Prostate gland (tissue), 2 donors: ENCODE measurements at regions not wholly inside any gene's neighbourhood (a gene's known extent, or its start where the extent isn't known, plus 50 kb on each side); places are given as distances from the start of the nearest gene placed in this dataset.

ENCODE experiments used
- DNase-seq: peaks from one replicate; pipeline ENCODE4 v3.0.0-alpha.2; 2019; ENCODE audit warnings: low spot score
- H3K27ac ChIP-seq, 2 donors: fragments of 200-600 bp; sonication (generic); 2 replicates each; pipeline ENCODE4 v1.5.1; 2017 to 2019
- H3K27me3 ChIP-seq: fragments of 200-600 bp; sonication (generic); replicated peaks from 2 replicates; pipeline ENCODE4 v1.5.1; 2019; ENCODE audit not compliant: insufficient read depth
- H3K36me3 ChIP-seq, 2 donors: fragments of 200-600 bp; sonication (generic); 1 replicate in 1 of 2; 2 replicates in 1 of 2; pipeline versions ENCODE4 v1.5.1 to v1.8.1; 2017 to 2019
- H3K4me1 ChIP-seq: fragments of 200-600 bp; sonication (generic); replicated peaks from 2 replicates; pipeline ENCODE4 v1.5.1; 2019
- H3K4me3 ChIP-seq, 2 donors: fragments of 200-600 bp; sonication (generic); 2 replicates each; pipeline ENCODE4 v1.5.1; 2017 to 2019
- H3K9me3 ChIP-seq: fragments of 200-600 bp; sonication (generic); 2 replicates; pipeline ENCODE4 v1.5.1; 2017
- CTCF ChIP-seq, 4 experiments: fragments of 200-600 bp in 2 of 4; fragments of 450-650 bp in 2 of 4; sonication (generic) in 2 of 4; IDR thresholded peaks; 1 replicate in 3 of 4; 2 replicates in 1 of 4; pipeline ENCODE4 v1.5.1; 2016 to 2019; ENCODE audit warnings: antibody characterized with exemption in 4 of 4, mild to moderate bottlenecking in 2 of 4, moderate library complexity in 2 of 4
- POLR2A ChIP-seq: fragments of 450-650 bp; IDR thresholded peaks from one replicate; pipeline ENCODE4 v1.6.1; 2016; ENCODE audit warnings: antibody characterized with exemption, mild to moderate bottlenecking
- POLR2AphosphoS5 ChIP-seq: sonication (generic); formaldehyde crosslinking; IDR thresholded peaks from one replicate; pipeline ENCODE4 v1.6.1; 2017; ENCODE audit warnings: antibody characterized with exemption
- WGBS: methylation state at CpG from one replicate; pipeline ENCODE4 v1.1.5; 2018; 5-methylcytosine and 5-hydroxymethylcytosine counted together
- intact Hi-C: fragments of 100-400 bp; cut with DNase I; formaldehyde crosslinking; loops from one replicate; pipeline ENCODE4 v1.14.2; 2022

GRCh38 chr6:87875781-87876180 lies 171.9 kb upstream of the SPACA1 start:
- Histone ChIP-seq H3K4me3 (no peak overlapping the region), H3K27ac (no peak overlapping the region), H3K36me3 (no peaks in the 10 kb centered on the region), H3K27me3 (no peaks in the 10 kb centered on the region), H3K9me3 (no peaks in the 10 kb centered on the region), H3K4me1 (no peaks in the 10 kb centered on the region)
- intact Hi-C loops: no loop called here
- no peak for TF ChIP-seq CTCF (IDR thresholded peaks at IDR 0.05)
- TF ChIP-seq POLR2A: no peak
- no peak for TF ChIP-seq POLR2AphosphoS5
- DNase-seq: no peak
- 50% methylated on average over 1 of the region's 1 CpG for WGBS

- Histone ChIP-seq H3K27me3 (no peaks in the 10 kb centered on the region), H3K4me3 (no peak overlapping the region), H3K9me3 (no peaks in the 10 kb centered on the region), H3K27ac (no peak overlapping the region), H3K4me1 (no peaks in the 10 kb centered on the region), H3K36me3 (no peaks in the 10 kb centered on the region)
- DNase-seq: no peak
- WGBS: 67% methylated on average over 3 of the region's 3 CpGs
- no peak for TF ChIP-seq POLR2A
- TF ChIP-seq POLR2AphosphoS5: no peak
- no peak for TF ChIP-seq CTCF (IDR thresholded peaks at IDR 0.05)
- intact Hi-C loops: no loop called here
Measured at GRCh38 chr6:87873556-87873955, 171.5 kb upstream of the AKIRIN2 start.

GRCh38 chr6:87870556-87870955 lies 168.5 kb upstream of the AKIRIN2 start:
- 3% methylated on average over 3 of the region's 3 CpGs for WGBS
- no peak for DNase-seq
- Histone ChIP-seq H3K36me3 (no peaks in the 10 kb centered on the region), H3K4me3 (no peak overlapping the region), H3K27me3 (no peaks in the 10 kb centered on the region), H3K4me1 (no peaks in the 10 kb centered on the region), H3K27ac (no peak overlapping the region), H3K9me3 (no peaks in the 10 kb centered on the region)
- intact Hi-C loops: no loop called here
- no peak for TF ChIP-seq POLR2AphosphoS5
- no peak for TF ChIP-seq CTCF (IDR thresholded peaks at IDR 0.05)
- no peak for TF ChIP-seq POLR2A

- H3K27ac ChIP-seq: no peak overlapping the region
- H3K36me3 ChIP-seq: no peaks in the 10 kb centered on the region
- no peaks in the 10 kb centered on the region for H3K9me3 ChIP-seq
- no peaks in the 10 kb centered on the region for H3K4me1 ChIP-seq
- DNase-seq: no peak
- no peak for TF ChIP-seq CTCF (IDR thresholded peaks at IDR 0.05)
- TF ChIP-seq POLR2A: no peak
- no peak for TF ChIP-seq POLR2AphosphoS5
- intact Hi-C loops: no loop called here
- H3K27me3 ChIP-seq: no peaks in the 10 kb centered on the region
- WGBS: 81% methylated on average over 7 of the region's 7 CpGs
- no peak overlapping the region for H3K4me3 ChIP-seq
Measured at GRCh38 chr6:87869064-87869905, 167.3 kb upstream of the AKIRIN2 start.

- intact Hi-C loops: no loop called here
- H3K27me3 ChIP-seq: no peaks in the 10 kb centered on the region
- H3K4me1 ChIP-seq: no peaks in the 10 kb centered on the region
- no peaks in the 10 kb centered on the region for H3K9me3 ChIP-seq
- H3K4me3 ChIP-seq: no peak overlapping the region
- no peaks in the 10 kb centered on the region for H3K36me3 ChIP-seq
- H3K27ac ChIP-seq: no peak overlapping the region
- WGBS: 97% methylated on average over 2 of the region's 2 CpGs
- no peak for DNase-seq
- no peak for TF ChIP-seq POLR2AphosphoS5
Measured at GRCh38 chr6:87860902-87861301, 158.9 kb upstream of the AKIRIN2 start.
